NCI-H187 treated with DMSO at 0.1 percent for 48 hours (cell line): ENCODE measurements at regions not wholly inside any gene's neighbourhood (a gene's known extent, or its start where the extent isn't known, plus 50 kb on each side); places are given as distances from the start of the nearest gene placed in this dataset.
"Not testable (repeated sequence)": the region's sequence is repeated elsewhere in the genome, so short reads cannot be mapped to it uniquely, and the experiment has no call there.

Experiments
- DNase-seq: peaks from one replicate; lab custom pipeline; 2025; lab: John Stamatoyannopoulos, UW

GRCh38 chrX:147468600-147468999 lies 443.1 kb upstream of the FMR1 start:
- no peak for DNase-seq

- no peak for DNase-seq
These were observed 435.7 kb upstream of the FMR1 start for GRCh38 chrX:147476008-147476407.

- DNase-seq: no peak
These were observed 432.8 kb upstream of the FMR1 start for GRCh38 chrX:147478899-147479298.

- no peak for DNase-seq
These were observed 426.5 kb upstream of the FMR1 start for GRCh38 chrX:147485207-147485606.

- DNase-seq: no peak
These were observed 417.4 kb upstream of the FMR1 start for GRCh38 chrX:147494365-147494764.

- DNase-seq: no peak
These were observed 412.9 kb upstream of the FMR1 start for GRCh38 chrX:147498796-147499195.

GRCh38 chrX:147522981-147523380 lies 388.7 kb upstream of the FMR1 start:
- no peak for DNase-seq

GRCh38 chrX:147533426-147533825 lies 378.3 kb upstream of the FMR1 start:
- no peak for DNase-seq

- no peak for DNase-seq
These were observed 374.5 kb upstream of the FMR1 start for GRCh38 chrX:147537172-147537571.

- not testable (repeated sequence) for DNase-seq
These were observed 363.7 kb upstream of the FMR1 start for GRCh38 chrX:147548023-147548422.

GRCh38 chrX:147550217-147550616 lies 361.5 kb upstream of the FMR1 start:
- DNase-seq: no peak

- no peak for DNase-seq
These were observed 352.5 kb upstream of the FMR1 start for GRCh38 chrX:147559191-147559590.

GRCh38 chrX:147565237-147565636 lies 346.5 kb upstream of the FMR1 start:
- no peak for DNase-seq

GRCh38 chrX:147570483-147570882 lies 341.2 kb upstream of the FMR1 start:
- no peak for DNase-seq

- no peak for DNase-seq
These were observed 338.5 kb upstream of the FMR1 start for GRCh38 chrX:147573266-147573665.

GRCh38 chrX:147602176-147602696 lies 309.5 kb upstream of the FMR1 start:
- DNase-seq: peak; percentile 1

GRCh38 chrX:147626605-147627004 lies 285.1 kb upstream of the FMR1 start:
- DNase-seq: no peak

GRCh38 chrX:147635186-147635585 lies 276.5 kb upstream of the FMR1 start:
- no peak for DNase-seq

GRCh38 chrX:147637190-147637589 lies 274.5 kb upstream of the FMR1 start:
- no peak for DNase-seq

GRCh38 chrX:147646949-147647723 lies 264.6 kb upstream of the FMR1 start:
- DNase-seq: no peak

- DNase-seq: no peak
These were observed 235.9 kb upstream of the FMR1 start for GRCh38 chrX:147675819-147676218.

GRCh38 chrX:147679356-147680005 lies 232.2 kb upstream of the FMR1 start:
- no peak for DNase-seq

- DNase-seq: no peak
These were observed 231.5 kb upstream of the FMR1 start for GRCh38 chrX:147680251-147680650.
